B cell (primary cell): ENCODE measurements at regions not wholly inside any gene's neighbourhood (a gene's known extent, or its start where the extent isn't known, plus 50 kb on each side); places are given as distances from the start of the nearest gene placed in this dataset.

Experiments
- ATAC-seq: fragments of 200-7000 bp; cut with Tn5 transposase; one replicate; pipeline ENCODE4 v1.10.0; 2021; ENCODE audit warnings: low read depth, mild to moderate bottlenecking, moderate number of reproducible peaks, moderate library complexity
- CTCF ChIA-PET: fragments of 350-600 bp; sonication (Branson Sonifier 250); formaldehyde crosslinking; loops from one replicate; lab custom pipeline; 2021; ENCODE audit warnings: antibody characterized with exemption, inconsistent platforms; lab: Charles Lee
- POLR2A ChIA-PET: fragments of 350-600 bp; sonication (Branson Sonifier 250); formaldehyde crosslinking; loops from one replicate; lab custom pipeline; 2021; ENCODE audit warnings: antibody characterized with exemption; lab: Charles Lee
- DNase-seq: peaks from one replicate; pipeline ENCODE4 v3.0.0; 2013
- H2AFZ ChIP-seq: 2 replicates; pipeline ENCODE4 v1.6.1; 2012; ENCODE audit warnings: mild to moderate bottlenecking, low read depth, low read length; ENCODE audit not compliant: insufficient read depth, poor library complexity, severe bottlenecking
- H3K27ac ChIP-seq, 2 donors: 1 replicate in 1 of 2; 2 replicates in 1 of 2; pipeline ENCODE4 v1.5.1; 2012 to 2013; ENCODE audit warnings: low read length in 2 of 2, mild to moderate bottlenecking in 2 of 2, moderate library complexity in 1 of 2
- H3K27me3 ChIP-seq, 4 experiments: fragments of 200-600 bp in 1 of 4; sonication (generic) in 1 of 4; replicated peaks in 1 of 4; 1 replicate in 2 of 4; 2 replicates in 2 of 4; pipeline versions ENCODE4 v1.6.1 to v1.7.0; 2013 to 2016; ENCODE audit warnings: low read length in 3 of 4, mild to moderate bottlenecking in 2 of 4, mixed read lengths in 1 of 4, moderate library complexity in 1 of 4; ENCODE audit not compliant: insufficient read depth in 4 of 4, control insufficient read depth in 3 of 4; ENCODE audit errors: control extremely low read depth in 1 of 4
- H3K36me3 ChIP-seq, 2 experiments: replicated peaks in 1 of 2; 1 replicate in 1 of 2; 2 replicates in 1 of 2; pipeline versions ENCODE4 v1.6.1 to v1.7.1; 2013; ENCODE audit warnings: low read length in 1 of 2; ENCODE audit not compliant: insufficient read depth in 2 of 2, control insufficient read depth in 1 of 2; ENCODE audit errors: control extremely low read depth in 1 of 2, extremely low read depth in 1 of 2
- H3K4me1 ChIP-seq, 2 donors: fragments of 200-600 bp in 1 of 2; sonication (generic) in 1 of 2; 1 replicate in 1 of 2; 2 replicates in 1 of 2; pipeline versions ENCODE4 v1.5.1 to v1.6.1; 2013 to 2017; ENCODE audit warnings: low read length in 2 of 2; ENCODE audit not compliant: control insufficient read depth in 2 of 2, insufficient read depth in 2 of 2
- H3K4me2 ChIP-seq: replicated peaks from 2 replicates; pipeline ENCODE3; 2012; ENCODE audit warnings: mild to moderate bottlenecking, low read depth, low read length; ENCODE audit not compliant: poor library complexity, severe bottlenecking
- H3K4me3 ChIP-seq, 5 experiments: fragments of 200-600 bp in 1 of 5; sonication (generic) in 1 of 5; 1 replicate in 3 of 5; 2 replicates in 2 of 5; pipeline versions ENCODE4 v1.5.1 to v1.7.0; 2011 to 2016; ENCODE audit warnings: low read length in 4 of 5, mild to moderate bottlenecking in 4 of 5, low read depth in 2 of 5, control low read depth in 1 of 5, moderate library complexity in 1 of 5; ENCODE audit not compliant: insufficient read depth in 1 of 5; ENCODE audit errors: control extremely low read depth in 1 of 5, extremely low read depth in 1 of 5
- H3K79me2 ChIP-seq: fragments of 200-600 bp; sonication (generic); one replicate; pipeline ENCODE4 v1.6.0; 2016; ENCODE audit warnings: low read length; ENCODE audit not compliant: control insufficient read depth, insufficient read depth
- H3K9ac ChIP-seq: fragments of 200-600 bp; sonication (generic); 2 replicates; pipeline ENCODE4 v1.6.1; 2017; ENCODE audit warnings: mild to moderate bottlenecking, low read length, moderate library complexity
- H3K9me3 ChIP-seq, 3 donors: one replicate each; pipeline versions ENCODE4 v1.6.1 to v1.7.1; 2013; ENCODE audit warnings: low read length in 2 of 3; ENCODE audit not compliant: control insufficient read depth in 2 of 3, insufficient read depth in 1 of 3; ENCODE audit errors: control extremely low read depth in 1 of 3
- H4K20me1 ChIP-seq: 2 replicates; pipeline ENCODE4 v1.6.0; 2012; ENCODE audit warnings: mild to moderate bottlenecking, low read length; ENCODE audit not compliant: insufficient read depth, control insufficient read depth, poor library complexity, severe bottlenecking
- H3K27ac Mint-ChIP-seq: one replicate; pipeline ENCODE4 v1.8.0; 2021; ENCODE audit warnings: mixed read lengths
- H3K27me3 Mint-ChIP-seq: one replicate; pipeline ENCODE4 v1.8.0; 2021; ENCODE audit warnings: mixed read lengths
- H3K4me1 Mint-ChIP-seq: one replicate; pipeline ENCODE4 v1.8.0; 2021; ENCODE audit warnings: mixed read lengths
- H3K4me3 Mint-ChIP-seq: one replicate; pipeline ENCODE4 v1.8.0; 2021; ENCODE audit warnings: mixed read lengths
- H3K9me3 Mint-ChIP-seq: one replicate; pipeline ENCODE4 v1.8.0; 2022; ENCODE audit warnings: mixed read lengths; ENCODE audit not compliant: insufficient read depth
- EZH2 ChIP-seq: IDR thresholded peaks from 2 replicates; pipeline ENCODE4 v1.6.1; 2012; ENCODE audit warnings: borderline replicate concordance, low read depth, mild to moderate bottlenecking, moderate library complexity, low read length; ENCODE audit not compliant: insufficient read depth, poor library complexity, severe bottlenecking
- WGBS: methylation state at CpG from one replicate; pipeline ENCODE4 v1.1.5; 2013; ENCODE audit warnings: missing lambda C conversion rate; ENCODE audit not compliant: insufficient coverage; 5-methylcytosine and 5-hydroxymethylcytosine counted together
- intact Hi-C: fragments of 100-400 bp; cut with micrococcal nuclease; formaldehyde crosslinking; loops from one replicate; pipeline ENCODE4 v1.10.0; 2022
- TF ChIP-seq, protein P1 (sequence below): fragments of 200-600 bp; IDR thresholded peaks from one replicate; pipeline ENCODE4 v1.8.0; 2022; ENCODE audit warnings: antibody characterized with exemption, mild to moderate bottlenecking

DNA sequence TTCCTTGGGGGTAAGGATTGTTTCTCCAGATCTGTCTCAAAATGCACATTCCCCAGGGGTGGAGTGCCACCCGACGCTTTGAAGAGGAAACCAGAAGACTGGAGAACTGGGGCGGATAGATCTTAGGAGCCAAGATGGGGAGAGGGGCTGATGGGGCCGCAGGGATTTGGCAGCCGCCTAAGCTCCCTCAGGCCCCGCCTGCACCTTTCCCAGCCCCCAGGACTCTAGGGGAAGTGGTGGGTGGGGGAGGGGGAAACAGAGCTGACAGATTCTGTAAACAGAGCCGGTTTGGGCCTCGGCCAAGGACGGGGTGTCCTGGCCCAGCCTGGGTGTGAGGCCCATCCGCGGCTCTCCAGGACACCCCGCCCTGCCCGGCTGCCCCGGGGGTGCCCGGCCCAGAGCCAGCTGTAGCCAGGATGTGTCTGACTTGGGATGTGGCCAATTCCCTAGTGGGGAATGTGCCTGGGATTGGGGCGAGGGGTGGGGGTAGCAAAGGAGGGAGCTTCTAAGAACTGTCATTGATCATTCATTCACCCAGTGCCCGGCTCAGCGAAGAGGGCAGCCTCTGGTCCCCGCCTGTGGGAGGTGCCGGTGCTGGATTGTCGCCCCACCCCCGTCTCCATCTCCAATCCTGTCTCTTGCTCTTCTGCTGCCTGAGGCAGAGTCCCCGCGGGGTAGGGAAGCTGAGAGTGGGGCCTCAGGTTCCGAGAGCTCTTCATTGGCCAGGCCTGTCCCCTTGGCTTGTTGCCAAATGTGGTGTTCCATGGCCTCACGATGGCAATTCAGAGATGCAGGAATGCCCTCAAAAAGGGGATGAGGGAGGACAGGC, 54.8 kb upstream of the CDKN2AIPNL start:
- Mint-ChIP-seq H3K4me1 (peaks cover 41% of the 10 kb centered on the region), H3K27me3 (no peaks in the 10 kb centered on the region), H3K27ac (peak overlapping the region; percentile 87), H3K9me3 (no peaks in the 10 kb centered on the region), H3K4me3 (peak overlapping the region; percentile 89)
- Histone ChIP-seq H3K36me3 (no peaks in the 10 kb centered on the region), H3K9ac (peak overlapping the region; percentile 77), H3K79me2 (no peaks in the 10 kb centered on the region), H3K27ac (peak overlapping the region in 1 of 2 donors; percentile 42), H3K4me3 (peak overlapping the region; percentile 56 to 76 (median 58)), H2AFZ (peak overlapping the region; percentile 93), H4K20me1 (no peaks in the 10 kb centered on the region), H3K4me1 (peaks cover 26 to 36% of the 10 kb centered on the region in 2 donors), H3K9me3 (peaks cover 0 to 6% (median 0%) of the 10 kb centered on the region in 3 donors), H3K4me2 (peak overlapping the region; percentile 93), H3K27me3 (no peaks in the 10 kb centered on the region)
- 12% methylated on average over 17 of the region's 26 CpGs for WGBS
- peak; percentile 61 for DNase-seq
- peak; percentile 25 for ATAC-seq
- TF ChIP-seq, protein P1, sequence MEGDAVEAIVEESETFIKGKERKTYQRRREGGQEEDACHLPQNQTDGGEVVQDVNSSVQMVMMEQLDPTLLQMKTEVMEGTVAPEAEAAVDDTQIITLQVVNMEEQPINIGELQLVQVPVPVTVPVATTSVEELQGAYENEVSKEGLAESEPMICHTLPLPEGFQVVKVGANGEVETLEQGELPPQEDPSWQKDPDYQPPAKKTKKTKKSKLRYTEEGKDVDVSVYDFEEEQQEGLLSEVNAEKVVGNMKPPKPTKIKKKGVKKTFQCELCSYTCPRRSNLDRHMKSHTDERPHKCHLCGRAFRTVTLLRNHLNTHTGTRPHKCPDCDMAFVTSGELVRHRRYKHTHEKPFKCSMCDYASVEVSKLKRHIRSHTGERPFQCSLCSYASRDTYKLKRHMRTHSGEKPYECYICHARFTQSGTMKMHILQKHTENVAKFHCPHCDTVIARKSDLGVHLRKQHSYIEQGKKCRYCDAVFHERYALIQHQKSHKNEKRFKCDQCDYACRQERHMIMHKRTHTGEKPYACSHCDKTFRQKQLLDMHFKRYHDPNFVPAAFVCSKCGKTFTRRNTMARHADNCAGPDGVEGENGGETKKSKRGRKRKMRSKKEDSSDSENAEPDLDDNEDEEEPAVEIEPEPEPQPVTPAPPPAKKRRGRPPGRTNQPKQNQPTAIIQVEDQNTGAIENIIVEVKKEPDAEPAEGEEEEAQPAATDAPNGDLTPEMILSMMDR = no peak
- TF ChIP-seq EZH2 = no peak
- ChIA-PET POLR2A (interaction anchor here (0.9 to 2.6 kb wide), 6 partner anchors 15 to 88 kb away, joined by 3 to 19 read pairs (median 4); partner anchors contain the start of gene JADE2), CTCF (interaction anchor here (1.0 to 3.0 kb wide), 10 partner anchors 19 to 162 kb away, joined by 3 to 13 read pairs (median 7); partner anchors contain the start of gene CDKN2AIPNL)
- intact Hi-C loops = loop anchor here (1.0 to 5.0 kb wide), 3 partner anchors 20 to 111 kb away; no protein-coding TSS in a partner anchor
